ENCODE measurements at regions not wholly inside any gene's neighbourhood (a gene's known extent, or its start where the extent isn't known, plus 50 kb on each side); places are given as distances from the start of the nearest gene placed in this dataset.

DNA sequence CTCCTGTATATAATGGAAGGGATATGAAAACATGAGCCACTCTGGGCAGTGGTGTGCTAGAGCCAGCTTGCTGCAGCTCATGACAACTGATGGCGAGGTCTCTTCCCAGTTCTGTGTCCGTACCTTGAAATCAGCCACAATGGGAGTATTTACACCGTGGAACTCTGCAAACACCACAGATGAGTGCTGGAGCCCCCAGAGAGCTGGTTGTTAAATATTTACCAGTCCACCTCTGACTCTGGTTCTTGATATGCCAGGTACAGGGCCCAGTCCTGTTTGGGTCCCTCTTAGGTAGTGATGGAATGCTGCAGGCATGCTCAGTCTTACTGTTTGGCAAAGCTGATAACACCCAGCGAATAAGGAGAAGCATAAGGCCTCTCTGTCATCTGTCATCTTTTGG lies 116.1 kb upstream of the GLI2 start (continued):
- TF ChIP-seq ZNF784 (CRISPR knock-in tag; IDR thresholded peaks at IDR 0.05; ENCODE audit: borderline replicate concordance) (no peak), ZNF234 (CRISPR knock-in tag; conservative IDR thresholded peaks at IDR 0.05) (no peak), CREB1 (IDR thresholded peaks at IDR 0.05) (no peak), CREB1 (CRISPR knock-in tag; IDR thresholded peaks at IDR 0.05) (no peak), ZUFSP (CRISPR knock-in tag; IDR thresholded peaks at IDR 0.05; ENCODE audit: borderline replicate concordance) (no peak), NCOR1 (IDR thresholded peaks at IDR 0.05; ENCODE audit: borderline replicate concordance, low read length) (no peak), ZNF644 (CRISPR knock-in tag; IDR thresholded peaks at IDR 0.05; ENCODE audit: low read depth) (peak; percentile 62; the same call in 1 of the 2 replicates), RBAK (CRISPR knock-in tag; IDR thresholded peaks at IDR 0.05) (no peak), ZNF792 (CRISPR knock-in tag; IDR thresholded peaks at IDR 0.05) (0 out of 2 replicates have a peak, but pooled peaks have one; percentile 20), WIZ (CRISPR knock-in tag; IDR thresholded peaks at IDR 0.05) (no peak), MEIS1 (CRISPR knock-in tag; IDR thresholded peaks at IDR 0.05; ENCODE audit: borderline replicate concordance) (no peak), CC2D1A (CRISPR knock-in tag; IDR thresholded peaks at IDR 0.05) (no peak), U2AF1 (optimal IDR thresholded peaks at IDR 0.05; ENCODE audit: low read depth, low read length) (no peak), THAP11 (CRISPR knock-in tag; IDR thresholded peaks at IDR 0.05) (0 out of 2 replicates have a peak, but pooled peaks have one; percentile 44), PHF8 (CRISPR knock-in tag; IDR thresholded peaks at IDR 0.05) (no peak), POLR2AphosphoS2 (IDR thresholded peaks at IDR 0.05; ENCODE audit: low read depth, low read length) (no peak), ZNF138 (CRISPR knock-in tag; IDR thresholded peaks at IDR 0.05; ENCODE audit: low read depth) (no peak), HDAC1 (CRISPR knock-in tag; IDR thresholded peaks at IDR 0.05) (peak; percentile 73), NR1H2 (CRISPR knock-in tag; IDR thresholded peaks at IDR 0.05; ENCODE audit: borderline replicate concordance, low read depth) (no peak), ATF1 (CRISPR knock-in tag; IDR thresholded peaks at IDR 0.05) (no peak), ZNF552 (CRISPR knock-in tag; IDR thresholded peaks at IDR 0.05; ENCODE audit: borderline replicate concordance) (no peak), ZNF17 (CRISPR knock-in tag; IDR thresholded peaks at IDR 0.05) (no peak), ZNF264 (CRISPR knock-in tag; IDR thresholded peaks at IDR 0.05) (no peak), TRIM24 (CRISPR knock-in tag; IDR thresholded peaks at IDR 0.05) (no peak), NCOA5 (CRISPR knock-in tag; IDR thresholded peaks at IDR 0.05) (no peak), ZNF230 (CRISPR knock-in tag; IDR thresholded peaks at IDR 0.05) (no peak), MBD4 (IDR thresholded peaks at IDR 0.05; ENCODE audit: borderline replicate concordance, low read length) (no peak), AHR (CRISPR knock-in tag; IDR thresholded peaks at IDR 0.05) (no peak), ZNF484 (CRISPR knock-in tag; IDR thresholded peaks at IDR 0.05; ENCODE audit: borderline replicate concordance, low read depth) (no peak)
- TF ChIP-seq, protein P1, sequence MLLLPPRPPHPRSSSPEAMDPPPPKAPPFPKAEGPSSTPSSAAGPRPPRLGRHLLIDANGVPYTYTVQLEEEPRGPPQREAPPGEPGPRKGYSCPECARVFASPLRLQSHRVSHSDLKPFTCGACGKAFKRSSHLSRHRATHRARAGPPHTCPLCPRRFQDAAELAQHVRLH (CRISPR knock-in tag; IDR thresholded peaks at IDR 0.05; ENCODE audit: borderline replicate concordance, low read depth), result no peak
- TF ChIP-seq, protein P2, sequence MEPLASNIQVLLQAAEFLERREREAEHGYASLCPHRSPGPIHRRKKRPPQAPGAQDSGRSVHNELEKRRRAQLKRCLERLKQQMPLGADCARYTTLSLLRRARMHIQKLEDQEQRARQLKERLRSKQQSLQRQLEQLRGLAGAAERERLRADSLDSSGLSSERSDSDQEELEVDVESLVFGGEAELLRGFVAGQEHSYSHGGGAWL (CRISPR knock-in tag; IDR thresholded peaks at IDR 0.05), result no peak
- TF ChIP-seq, protein P3, sequence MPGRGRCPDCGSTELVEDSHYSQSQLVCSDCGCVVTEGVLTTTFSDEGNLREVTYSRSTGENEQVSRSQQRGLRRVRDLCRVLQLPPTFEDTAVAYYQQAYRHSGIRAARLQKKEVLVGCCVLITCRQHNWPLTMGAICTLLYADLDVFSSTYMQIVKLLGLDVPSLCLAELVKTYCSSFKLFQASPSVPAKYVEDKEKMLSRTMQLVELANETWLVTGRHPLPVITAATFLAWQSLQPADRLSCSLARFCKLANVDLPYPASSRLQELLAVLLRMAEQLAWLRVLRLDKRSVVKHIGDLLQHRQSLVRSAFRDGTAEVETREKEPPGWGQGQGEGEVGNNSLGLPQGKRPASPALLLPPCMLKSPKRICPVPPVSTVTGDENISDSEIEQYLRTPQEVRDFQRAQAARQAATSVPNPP (CRISPR knock-in tag; IDR thresholded peaks at IDR 0.05), result 0 out of 2 replicates have a peak, but pooled peaks have one; percentile 37
